HFFc6 (cell line): ENCODE measurements at regions not wholly inside any gene's neighbourhood (a gene's known extent, or its start where the extent isn't known, plus 50 kb on each side); places are given as distances from the start of the nearest gene placed in this dataset.

Experiments used
- DNase-seq: peaks from one replicate; pipeline ENCODE4 v3.0.0-alpha.2; 2018
- H3K27ac Mint-ChIP-seq: 2 replicates; pipeline ENCODE4 v1.8.0; 2020; ENCODE audit warnings: mild to moderate bottlenecking, mixed read lengths
- H3K27me3 Mint-ChIP-seq: 2 replicates; pipeline ENCODE4 v1.8.0; 2021; ENCODE audit warnings: mild to moderate bottlenecking, moderate library complexity, mixed read lengths; ENCODE audit not compliant: insufficient read depth
- H3K36me3 Mint-ChIP-seq: 2 replicates; pipeline ENCODE4 v1.8.0; 2021; ENCODE audit warnings: low read depth, mixed read lengths
- H3K4me1 Mint-ChIP-seq: 2 replicates; pipeline ENCODE4 v1.8.0; 2020; ENCODE audit warnings: low read depth, mixed read lengths
- H3K4me3 Mint-ChIP-seq: 2 replicates; pipeline ENCODE4 v1.8.0; 2020; ENCODE audit warnings: mild to moderate bottlenecking, moderate library complexity, mixed read lengths
- H3K9me3 Mint-ChIP-seq: 2 replicates; pipeline ENCODE4 v1.8.0; 2020; ENCODE audit warnings: mild to moderate bottlenecking, mixed read lengths
- CTCF ChIP-seq: fragments of 200-600 bp; sonication (generic); IDR thresholded peaks from 2 replicates; pipeline ENCODE4 v1.5.0; 2021; ENCODE audit warnings: antibody characterized with exemption, mild to moderate bottlenecking

- H3K36me3 Mint-ChIP-seq: peaks cover 6% of the 10 kb centered on the region
- no peak for TF ChIP-seq CTCF
- H3K27me3 Mint-ChIP-seq: no peaks in the 10 kb centered on the region
- no peak overlapping the region for H3K27ac Mint-ChIP-seq
- peaks cover 18% of the 10 kb centered on the region for H3K4me1 Mint-ChIP-seq
- no peak overlapping the region for H3K4me3 Mint-ChIP-seq
- peaks cover 5% of the 10 kb centered on the region; the same call in 1 of the 2 replicates for H3K9me3 Mint-ChIP-seq
- DNase-seq: no peak
These were observed 944.0 kb upstream of the MIR17HG start for GRCh38 chr13:90403330-90404082.

- peaks cover 3% of the 10 kb centered on the region for H3K36me3 Mint-ChIP-seq
- no peak overlapping the region for H3K27ac Mint-ChIP-seq
- peaks cover 2% of the 10 kb centered on the region; the same call in 1 of the 2 replicates for H3K9me3 Mint-ChIP-seq
- H3K4me1 Mint-ChIP-seq: peaks cover 18% of the 10 kb centered on the region
- no peaks in the 10 kb centered on the region for H3K27me3 Mint-ChIP-seq
- no peak for TF ChIP-seq CTCF
- DNase-seq: peak; percentile 20
- no peak overlapping the region for H3K4me3 Mint-ChIP-seq
These were observed 942.2 kb upstream of the MIR17HG start for GRCh38 chr13:90405301-90405700.

- Mint-ChIP-seq H3K27me3 (no peaks in the 10 kb centered on the region), H3K36me3 (no peaks in the 10 kb centered on the region), H3K4me3 (no peak overlapping the region), H3K9me3 (no peaks in the 10 kb centered on the region), H3K27ac (no peak overlapping the region), H3K4me1 (peaks cover 45% of the 10 kb centered on the region)
- DNase-seq: no peak
- TF ChIP-seq CTCF: no peak
These were observed 934.5 kb upstream of the MIR17HG start for GRCh38 chr13:90412980-90413379.

- H3K9me3 Mint-ChIP-seq: no peaks in the 10 kb centered on the region
- peaks cover 45% of the 10 kb centered on the region for H3K4me1 Mint-ChIP-seq
- no peaks in the 10 kb centered on the region for H3K36me3 Mint-ChIP-seq
- DNase-seq: no peak
- H3K27ac Mint-ChIP-seq: no peak overlapping the region
- no peak overlapping the region for H3K4me3 Mint-ChIP-seq
- H3K27me3 Mint-ChIP-seq: no peaks in the 10 kb centered on the region
- TF ChIP-seq CTCF: no peak
These were observed 933.9 kb upstream of the MIR17HG start for GRCh38 chr13:90413548-90413947.

- Mint-ChIP-seq H3K27ac (peak overlapping the region; percentile 71), H3K36me3 (no peaks in the 10 kb centered on the region), H3K27me3 (no peaks in the 10 kb centered on the region), H3K4me3 (peak overlapping the region; percentile 15), H3K9me3 (no peaks in the 10 kb centered on the region), H3K4me1 (peaks cover 45% of the 10 kb centered on the region)
- no peak for TF ChIP-seq CTCF
- peak; percentile 62 for DNase-seq
These were observed 932.5 kb upstream of the MIR17HG start for GRCh38 chr13:90414691-90415596.
